HepG2 (cell line): ENCODE measurements at regions not wholly inside any gene's neighbourhood (a gene's known extent, or its start where the extent isn't known, plus 50 kb on each side); places are given as distances from the start of the nearest gene placed in this dataset.

ENCODE experiments used
- CBX5 ChIP-seq: sonication (generic); formaldehyde crosslinking; IDR thresholded peaks from 2 replicates; pipeline ENCODE4 v1.4.0; 2020; ENCODE audit warnings: missing genetic modification reagents, borderline replicate concordance
- CEBPG ChIP-seq: IDR thresholded peaks from 2 replicates; pipeline ENCODE4 v1.6.1; 2016
- ETV6 ChIP-seq: sonication (generic); formaldehyde crosslinking; conservative IDR thresholded peaks from 2 replicates; pipeline ENCODE4 v1.4.0; 2020; ENCODE audit warnings: missing genetic modification reagents
- KDM4B ChIP-seq: sonication (generic); formaldehyde crosslinking; IDR thresholded peaks from 2 replicates; pipeline ENCODE4 v1.4.0; 2020; ENCODE audit warnings: missing genetic modification reagents
- KDM5A ChIP-seq: fragments of 200-600 bp; sonication (generic); IDR thresholded peaks from 2 replicates; pipeline ENCODE4 v1.7.0; 2018; ENCODE audit warnings: antibody characterized with exemption, mild to moderate bottlenecking, low read length, borderline replicate concordance
- KLF16 ChIP-seq, 2 experiments: sonication (generic) in 1 of 2; formaldehyde crosslinking in 1 of 2; IDR thresholded peaks; 2 replicates each; pipeline versions ENCODE4 v1.6.1 to v1.8.0; 2016 to 2023; ENCODE audit warnings: missing genetic modification reagents in 2 of 2, missing compliant biosample characterization in 1 of 2
- MEIS2 ChIP-seq: sonication (generic); formaldehyde crosslinking; IDR thresholded peaks from 2 replicates; pipeline ENCODE4 v1.9.0; 2021; ENCODE audit warnings: mild to moderate bottlenecking, missing genetic modification reagents
- NPAS2 ChIP-seq: sonication (generic); formaldehyde crosslinking; IDR thresholded peaks from 2 replicates; pipeline ENCODE4 v1.8.0; 2022; ENCODE audit warnings: mild to moderate bottlenecking, missing genetic modification reagents, borderline replicate concordance
- ZC3H13 ChIP-seq: sonication (generic); formaldehyde crosslinking; IDR thresholded peaks from 2 replicates; pipeline ENCODE4 v1.8.1; 2023; ENCODE audit warnings: mild to moderate bottlenecking, missing genetic modification reagents, moderate library complexity
- ZFX ChIP-seq: sonication (generic); formaldehyde crosslinking; IDR thresholded peaks from 2 replicates; pipeline ENCODE4 v1.4.0; 2020; ENCODE audit warnings: mild to moderate bottlenecking, low read depth, missing genetic modification reagents, moderate library complexity
- ZMAT3 ChIP-seq: sonication (generic); formaldehyde crosslinking; conservative IDR thresholded peaks from 2 replicates; pipeline ENCODE4 v1.7.0; 2021; ENCODE audit warnings: missing genetic modification reagents
- ZNF552 ChIP-seq: sonication (generic); formaldehyde crosslinking; IDR thresholded peaks from 2 replicates; pipeline ENCODE4 v1.9.0; 2022; ENCODE audit warnings: missing genetic modification reagents, mild to moderate bottlenecking, borderline replicate concordance
- ZNF644 ChIP-seq: IDR thresholded peaks from 2 replicates; pipeline ENCODE4 v1.6.1; 2016; ENCODE audit warnings: low read depth
- ZNF782 ChIP-seq: sonication (generic); formaldehyde crosslinking; IDR thresholded peaks from 2 replicates; pipeline ENCODE4 v1.4.0; 2020; ENCODE audit warnings: missing genetic modification reagents, mild to moderate bottlenecking, borderline replicate concordance
- TF ChIP-seq, protein P1 (sequence below), 2 experiments: sonication (generic) in 1 of 2; formaldehyde crosslinking in 1 of 2; IDR thresholded peaks; 2 replicates each; pipeline versions ENCODE4 v1.5.1 to v1.6.1; 2011 to 2020; ENCODE audit warnings: borderline replicate concordance in 1 of 2, low read depth in 1 of 2, low read length in 1 of 2, mild to moderate bottlenecking in 1 of 2, missing genetic modification reagents in 1 of 2, moderate library complexity in 1 of 2
- TF ChIP-seq, protein P2 (sequence below): sonication (generic); formaldehyde crosslinking; IDR thresholded peaks from 2 replicates; pipeline ENCODE4 v1.4.0; 2020; ENCODE audit warnings: mild to moderate bottlenecking, missing genetic modification reagents
- TF ChIP-seq, protein P3 (sequence below): IDR thresholded peaks from 2 replicates; pipeline ENCODE4 v1.6.1; 2016; ENCODE audit warnings: mild to moderate bottlenecking
- TF ChIP-seq, protein P4 (sequence below): IDR thresholded peaks from 2 replicates; pipeline ENCODE4 v1.6.1; 2016; ENCODE audit warnings: low read depth, missing genetic modification reagents, missing compliant biosample characterization
- TF ChIP-seq, protein P5 (sequence below): sonication (generic); formaldehyde crosslinking; IDR thresholded peaks from 2 replicates; pipeline ENCODE4 v1.4.0; 2020; ENCODE audit warnings: missing genetic modification reagents, mild to moderate bottlenecking, borderline replicate concordance
- TF ChIP-seq, protein P6 (sequence below): sonication (generic); formaldehyde crosslinking; IDR thresholded peaks from 2 replicates; pipeline ENCODE4 v1.4.0; 2020; ENCODE audit warnings: mild to moderate bottlenecking, low read depth, missing genetic modification reagents

DNA sequence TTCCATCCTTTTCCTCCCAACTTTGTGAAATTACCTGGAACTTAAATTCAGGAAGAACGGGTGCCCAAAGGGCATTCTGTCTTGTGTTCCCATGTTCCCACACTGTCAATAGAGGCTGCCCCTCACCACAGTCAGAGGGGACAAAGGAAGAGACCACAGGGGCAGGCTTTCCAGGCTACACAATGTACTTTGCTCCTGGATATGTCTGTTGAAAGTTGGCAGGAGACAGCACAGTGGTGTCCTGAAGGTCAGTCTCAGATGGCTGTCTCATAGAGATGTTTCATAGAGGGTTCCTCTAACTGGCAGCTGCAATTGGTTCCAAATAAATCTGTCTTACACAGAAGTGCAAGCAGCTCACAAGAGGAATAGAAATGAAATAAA lies 107.8 kb upstream of the TGFBR2 start (continued):
- TF ChIP-seq, protein P1, sequence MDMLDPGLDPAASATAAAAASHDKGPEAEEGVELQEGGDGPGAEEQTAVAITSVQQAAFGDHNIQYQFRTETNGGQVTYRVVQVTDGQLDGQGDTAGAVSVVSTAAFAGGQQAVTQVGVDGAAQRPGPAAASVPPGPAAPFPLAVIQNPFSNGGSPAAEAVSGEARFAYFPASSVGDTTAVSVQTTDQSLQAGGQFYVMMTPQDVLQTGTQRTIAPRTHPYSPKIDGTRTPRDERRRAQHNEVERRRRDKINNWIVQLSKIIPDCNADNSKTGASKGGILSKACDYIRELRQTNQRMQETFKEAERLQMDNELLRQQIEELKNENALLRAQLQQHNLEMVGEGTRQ (IDR thresholded peaks at IDR 0.05; ENCODE audit: low read depth, low read length), result no peak
- TF ChIP-seq, protein P1 (CRISPR knock-in tag; IDR thresholded peaks at IDR 0.05; ENCODE audit: borderline replicate concordance), result no peak
- TF ChIP-seq, protein P2, sequence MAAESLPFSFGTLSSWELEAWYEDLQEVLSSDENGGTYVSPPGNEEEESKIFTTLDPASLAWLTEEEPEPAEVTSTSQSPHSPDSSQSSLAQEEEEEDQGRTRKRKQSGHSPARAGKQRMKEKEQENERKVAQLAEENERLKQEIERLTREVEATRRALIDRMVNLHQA, result no peak
- TF ChIP-seq ZNF552 (CRISPR knock-in tag) (no peak), CEBPG (CRISPR knock-in tag) (no peak), KLF16 (CRISPR knock-in tag; IDR thresholded peaks at IDR 0.05) (no peak), ZNF644 (peak; percentile 40; the same call in 1 of the 2 replicates), NPAS2 (CRISPR knock-in tag) (no peak), ZMAT3 (CRISPR knock-in tag) (no peak), MEIS2 (CRISPR knock-in tag) (no peak), ZFX (no peak), ETV6 (CRISPR knock-in tag) (no peak), KDM4B (CRISPR knock-in tag) (no peak), CBX5 (CRISPR knock-in tag) (no peak), ZNF782 (no peak), KDM5A (no peak), ZC3H13 (CRISPR knock-in tag) (no peak)
- TF ChIP-seq, protein P3, sequence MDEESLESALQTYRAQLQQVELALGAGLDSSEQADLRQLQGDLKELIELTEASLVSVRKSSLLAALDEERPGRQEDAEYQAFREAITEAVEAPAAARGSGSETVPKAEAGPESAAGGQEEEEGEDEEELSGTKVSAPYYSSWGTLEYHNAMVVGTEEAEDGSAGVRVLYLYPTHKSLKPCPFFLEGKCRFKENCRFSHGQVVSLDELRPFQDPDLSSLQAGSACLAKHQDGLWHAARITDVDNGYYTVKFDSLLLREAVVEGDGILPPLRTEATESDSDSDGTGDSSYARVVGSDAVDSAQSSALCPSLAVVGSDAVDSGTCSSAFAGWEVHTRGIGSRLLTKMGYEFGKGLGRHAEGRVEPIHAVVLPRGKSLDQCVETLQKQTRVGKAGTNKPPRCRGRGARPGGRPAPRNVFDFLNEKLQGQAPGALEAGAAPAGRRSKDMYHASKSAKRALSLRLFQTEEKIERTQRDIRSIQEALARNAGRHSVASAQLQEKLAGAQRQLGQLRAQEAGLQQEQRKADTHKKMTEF, result no peak
- TF ChIP-seq, protein P4, sequence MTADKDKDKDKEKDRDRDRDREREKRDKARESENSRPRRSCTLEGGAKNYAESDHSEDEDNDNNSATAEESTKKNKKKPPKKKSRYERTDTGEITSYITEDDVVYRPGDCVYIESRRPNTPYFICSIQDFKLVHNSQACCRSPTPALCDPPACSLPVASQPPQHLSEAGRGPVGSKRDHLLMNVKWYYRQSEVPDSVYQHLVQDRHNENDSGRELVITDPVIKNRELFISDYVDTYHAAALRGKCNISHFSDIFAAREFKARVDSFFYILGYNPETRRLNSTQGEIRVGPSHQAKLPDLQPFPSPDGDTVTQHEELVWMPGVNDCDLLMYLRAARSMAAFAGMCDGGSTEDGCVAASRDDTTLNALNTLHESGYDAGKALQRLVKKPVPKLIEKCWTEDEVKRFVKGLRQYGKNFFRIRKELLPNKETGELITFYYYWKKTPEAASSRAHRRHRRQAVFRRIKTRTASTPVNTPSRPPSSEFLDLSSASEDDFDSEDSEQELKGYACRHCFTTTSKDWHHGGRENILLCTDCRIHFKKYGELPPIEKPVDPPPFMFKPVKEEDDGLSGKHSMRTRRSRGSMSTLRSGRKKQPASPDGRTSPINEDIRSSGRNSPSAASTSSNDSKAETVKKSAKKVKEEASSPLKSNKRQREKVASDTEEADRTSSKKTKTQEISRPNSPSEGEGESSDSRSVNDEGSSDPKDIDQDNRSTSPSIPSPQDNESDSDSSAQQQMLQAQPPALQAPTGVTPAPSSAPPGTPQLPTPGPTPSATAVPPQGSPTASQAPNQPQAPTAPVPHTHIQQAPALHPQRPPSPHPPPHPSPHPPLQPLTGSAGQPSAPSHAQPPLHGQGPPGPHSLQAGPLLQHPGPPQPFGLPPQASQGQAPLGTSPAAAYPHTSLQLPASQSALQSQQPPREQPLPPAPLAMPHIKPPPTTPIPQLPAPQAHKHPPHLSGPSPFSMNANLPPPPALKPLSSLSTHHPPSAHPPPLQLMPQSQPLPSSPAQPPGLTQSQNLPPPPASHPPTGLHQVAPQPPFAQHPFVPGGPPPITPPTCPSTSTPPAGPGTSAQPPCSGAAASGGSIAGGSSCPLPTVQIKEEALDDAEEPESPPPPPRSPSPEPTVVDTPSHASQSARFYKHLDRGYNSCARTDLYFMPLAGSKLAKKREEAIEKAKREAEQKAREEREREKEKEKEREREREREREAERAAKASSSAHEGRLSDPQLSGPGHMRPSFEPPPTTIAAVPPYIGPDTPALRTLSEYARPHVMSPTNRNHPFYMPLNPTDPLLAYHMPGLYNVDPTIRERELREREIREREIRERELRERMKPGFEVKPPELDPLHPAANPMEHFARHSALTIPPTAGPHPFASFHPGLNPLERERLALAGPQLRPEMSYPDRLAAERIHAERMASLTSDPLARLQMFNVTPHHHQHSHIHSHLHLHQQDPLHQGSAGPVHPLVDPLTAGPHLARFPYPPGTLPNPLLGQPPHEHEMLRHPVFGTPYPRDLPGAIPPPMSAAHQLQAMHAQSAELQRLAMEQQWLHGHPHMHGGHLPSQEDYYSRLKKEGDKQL (CRISPR knock-in tag), result no peak
- TF ChIP-seq, protein P5, sequence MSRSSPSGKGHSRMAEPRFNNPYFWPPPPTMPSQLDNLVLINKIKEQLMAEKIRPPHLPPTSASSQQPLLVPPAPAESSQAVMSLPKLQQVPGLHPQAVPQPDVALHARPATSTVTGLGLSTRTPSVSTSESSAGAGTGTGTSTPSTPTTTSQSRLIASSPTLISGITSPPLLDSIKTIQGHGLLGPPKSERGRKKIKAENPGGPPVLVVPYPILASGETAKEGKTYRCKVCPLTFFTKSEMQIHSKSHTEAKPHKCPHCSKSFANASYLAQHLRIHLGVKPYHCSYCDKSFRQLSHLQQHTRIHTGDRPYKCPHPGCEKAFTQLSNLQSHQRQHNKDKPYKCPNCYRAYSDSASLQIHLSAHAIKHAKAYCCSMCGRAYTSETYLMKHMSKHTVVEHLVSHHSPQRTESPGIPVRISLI (CRISPR knock-in tag), result no peak
- TF ChIP-seq, protein P6, sequence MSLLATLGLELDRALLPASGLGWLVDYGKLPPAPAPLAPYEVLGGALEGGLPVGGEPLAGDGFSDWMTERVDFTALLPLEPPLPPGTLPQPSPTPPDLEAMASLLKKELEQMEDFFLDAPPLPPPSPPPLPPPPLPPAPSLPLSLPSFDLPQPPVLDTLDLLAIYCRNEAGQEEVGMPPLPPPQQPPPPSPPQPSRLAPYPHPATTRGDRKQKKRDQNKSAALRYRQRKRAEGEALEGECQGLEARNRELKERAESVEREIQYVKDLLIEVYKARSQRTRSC, result no peak
